GM18505 (cell line): ENCODE measurements at regions not wholly inside any gene's neighbourhood (a gene's known extent, or its start where the extent isn't known, plus 50 kb on each side); places are given as distances from the start of the nearest gene placed in this dataset.

Source experiments
- ATAC-seq: cut with Tn5 transposase; IDR thresholded peaks from one replicate; pipeline ENCODE4 v1.9.1; 2021; ENCODE audit not compliant: unreplicated experiment
- POLR2A ChIP-seq: IDR thresholded peaks from 4 replicates; pipeline ENCODE4 v1.6.1; 2011; ENCODE audit warnings: borderline replicate concordance; ENCODE audit not compliant: insufficient read depth, insufficient read length; ENCODE audit errors: extremely low read depth

DNA sequence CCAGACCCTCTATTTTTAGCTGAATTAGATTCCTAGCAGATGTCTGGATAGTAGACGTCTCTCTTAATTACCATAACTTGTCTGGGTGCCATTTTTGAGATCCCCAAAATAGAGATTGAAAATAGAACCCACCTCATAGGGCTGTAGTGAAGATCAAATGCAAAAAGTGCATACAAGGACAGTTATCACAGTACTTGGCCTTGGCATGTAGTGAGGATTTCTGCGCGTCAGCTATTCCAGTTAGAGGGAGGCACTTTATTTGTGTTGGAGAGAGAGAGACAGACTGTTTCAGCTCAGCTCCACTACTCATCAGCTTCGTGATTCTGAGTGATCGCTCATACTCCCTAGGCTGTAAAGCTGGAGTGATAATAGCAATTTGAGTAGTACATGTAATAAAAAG, 59.6 kb upstream of the CDH13 start:
- no peak for TF ChIP-seq POLR2A
- ATAC-seq: no peak

- TF ChIP-seq POLR2A: no peak
- ATAC-seq: no peak
Measured at GRCh38 chr16:82563401-82563800, 63.4 kb upstream of the CDH13 start.

- ATAC-seq: no peak
- no peak for TF ChIP-seq POLR2A
Measured at GRCh38 chr16:82562183-82562683, 64.5 kb upstream of the CDH13 start.

DNA sequence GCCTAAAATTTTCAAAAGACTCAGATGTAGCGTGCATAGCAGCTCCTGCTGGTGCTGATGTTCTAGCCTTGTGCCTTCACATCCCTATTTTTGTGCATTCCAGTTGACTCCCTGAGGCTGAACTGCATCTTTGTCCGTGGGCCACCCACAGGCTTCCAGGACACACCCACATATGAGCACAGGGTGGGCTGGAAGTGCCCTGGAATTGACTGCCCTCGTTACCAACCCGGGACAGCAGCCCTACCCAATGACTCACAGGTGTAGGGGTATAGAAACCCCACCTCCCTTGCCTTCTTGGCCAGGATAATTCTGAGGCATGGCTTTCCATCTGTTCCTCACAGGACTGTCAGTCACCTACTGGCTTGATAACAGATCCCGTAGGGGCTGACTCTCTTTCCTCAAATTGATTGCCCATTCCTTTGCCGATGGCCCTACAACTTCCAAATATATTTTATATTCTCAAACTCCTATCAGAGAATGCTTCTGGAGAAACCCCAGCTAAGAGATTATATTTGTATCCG, 65.9 kb upstream of the CDH13 start:
- no peak for ATAC-seq
- TF ChIP-seq POLR2A: no peak

DNA sequence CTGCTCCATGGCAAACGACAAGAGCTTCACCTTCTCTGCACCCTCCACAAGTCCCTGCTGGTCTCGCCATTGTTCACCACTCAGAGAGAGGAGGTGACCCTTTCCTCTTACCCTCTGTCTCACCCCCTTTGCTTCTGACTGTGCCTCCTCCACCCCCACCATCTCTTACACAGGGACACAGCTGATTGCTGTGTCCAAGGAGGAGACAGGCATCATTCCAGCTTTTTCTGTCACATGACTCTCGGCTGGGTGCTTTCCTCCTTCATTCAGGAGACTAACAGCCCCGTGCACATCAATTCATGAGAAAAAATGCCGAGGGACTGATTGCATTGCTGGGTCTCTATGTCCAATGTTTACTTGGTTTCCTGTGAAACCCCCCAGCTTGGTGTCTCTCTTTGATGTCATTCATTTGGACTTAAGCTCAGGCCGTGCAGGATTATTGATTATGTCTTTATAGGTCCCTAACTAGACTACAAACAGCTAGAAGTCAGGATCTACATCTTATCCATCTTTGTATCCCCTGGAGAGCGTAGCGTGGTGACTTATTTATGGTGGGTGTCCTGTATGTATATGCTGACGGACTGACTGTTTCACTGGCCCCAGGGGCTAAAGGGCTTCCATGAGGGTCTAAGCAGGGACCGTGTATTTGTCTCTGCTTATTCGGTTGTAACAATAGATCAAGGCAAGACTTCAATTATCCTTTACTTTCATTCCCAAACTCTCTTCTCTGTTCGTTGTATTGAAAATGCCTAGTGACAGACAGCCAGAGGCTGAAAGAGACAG, 82.2 kb upstream of the CDH13 start:
- TF ChIP-seq POLR2A: no peak
- ATAC-seq: no peak

GRCh38 chr16:82542714-82543113, 84.1 kb upstream of the CDH13 start:
- no peak for ATAC-seq
- TF ChIP-seq POLR2A: no peak

DNA sequence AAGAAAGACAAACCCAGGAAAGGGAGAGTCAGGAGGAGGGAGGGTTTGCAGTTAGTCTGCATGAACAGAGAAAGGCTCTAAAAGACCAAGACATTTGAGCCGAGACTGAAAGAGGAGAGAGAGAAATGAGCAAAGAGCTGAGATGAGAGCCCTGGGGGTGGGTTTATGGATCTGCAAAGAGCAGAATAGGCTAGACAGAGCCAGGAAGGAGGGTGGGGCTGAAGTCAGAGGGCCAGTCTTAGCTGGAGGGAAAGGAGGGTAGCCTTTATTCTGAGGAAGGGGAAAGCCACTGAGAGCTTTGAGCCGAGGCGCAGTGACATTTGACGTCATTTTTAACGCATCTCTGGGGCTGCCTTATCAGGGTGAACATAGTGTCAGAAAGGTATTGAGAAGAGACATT, 85.7 kb upstream of the CDH13 start:
- no peak for ATAC-seq
- TF ChIP-seq POLR2A: no peak

- no peak for ATAC-seq
- no peak for TF ChIP-seq POLR2A
Measured at GRCh38 chr16:82535764-82536163, 91.0 kb upstream of the CDH13 start.

DNA sequence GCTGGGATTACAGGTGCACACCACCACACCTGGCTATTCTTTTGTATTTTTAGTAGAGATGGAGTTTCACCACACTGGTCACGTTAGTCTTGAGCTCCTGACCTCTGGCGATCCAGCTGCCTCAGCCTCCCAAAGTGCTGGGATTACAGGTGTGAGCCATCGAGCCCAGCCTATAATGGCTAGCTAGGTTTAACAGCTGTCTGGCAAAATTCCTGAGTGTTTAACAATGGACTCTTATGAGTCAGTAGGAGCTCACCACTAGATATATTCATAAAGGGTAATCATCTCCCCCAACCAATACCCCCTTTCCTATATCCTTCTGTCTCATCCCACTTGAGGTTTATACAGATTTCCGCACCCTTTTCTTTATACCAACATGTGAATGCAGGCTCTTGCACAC, 91.5 kb upstream of the CDH13 start:
- ATAC-seq: no peak
- no peak for TF ChIP-seq POLR2A

GRCh38 chr16:82533189-82533588, 93.6 kb upstream of the CDH13 start:
- no peak for TF ChIP-seq POLR2A
- no peak for ATAC-seq

DNA sequence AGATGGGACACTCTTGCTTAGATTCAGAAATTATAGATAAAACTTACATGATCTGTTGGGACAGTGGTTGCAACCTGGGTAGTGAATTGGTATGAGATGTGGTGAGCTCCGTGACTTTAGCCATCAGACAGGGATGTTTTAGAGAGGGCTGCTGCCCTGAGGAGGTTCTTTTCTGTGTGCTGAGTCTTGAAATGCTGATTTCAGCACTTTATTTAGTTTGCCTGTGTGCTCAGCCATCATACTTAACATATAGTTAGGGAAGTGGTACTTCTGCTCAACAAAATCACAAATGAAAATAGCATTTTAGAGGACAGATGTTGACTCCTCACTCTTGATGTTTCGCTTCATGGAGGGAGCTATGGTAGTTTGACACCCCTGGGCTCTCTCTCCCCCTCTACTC, 95.9 kb upstream of the CDH13 start:
- no peak for ATAC-seq
- TF ChIP-seq POLR2A: no peak

- no peak for TF ChIP-seq POLR2A
- no peak for ATAC-seq
Measured at GRCh38 chr16:82527101-82527500, 99.7 kb upstream of the CDH13 start.

DNA sequence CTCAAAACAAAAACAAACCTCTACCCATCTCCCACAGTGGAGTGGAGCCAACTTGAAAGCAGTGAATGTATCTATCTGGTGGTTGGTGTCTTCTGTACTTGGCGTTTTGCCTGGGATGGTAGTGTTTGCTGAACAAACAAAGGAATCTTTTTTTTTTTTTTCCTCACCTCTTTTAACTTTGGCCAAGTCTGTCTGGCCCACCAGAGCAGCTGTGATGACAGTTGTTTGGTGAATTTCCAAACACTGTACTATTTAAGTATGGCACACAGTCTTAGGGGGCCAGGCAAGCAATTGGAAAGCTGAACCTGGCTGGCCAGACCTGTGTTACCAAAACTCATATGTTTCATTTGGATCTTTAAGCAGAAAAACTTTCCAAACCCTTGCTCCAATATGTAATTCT, 101.8 kb upstream of the CDH13 start:
- ATAC-seq: no peak
- no peak for TF ChIP-seq POLR2A

- ATAC-seq: no peak
- TF ChIP-seq POLR2A: no peak
Measured at GRCh38 chr16:82523815-82524214, 103.0 kb upstream of the CDH13 start.

DNA sequence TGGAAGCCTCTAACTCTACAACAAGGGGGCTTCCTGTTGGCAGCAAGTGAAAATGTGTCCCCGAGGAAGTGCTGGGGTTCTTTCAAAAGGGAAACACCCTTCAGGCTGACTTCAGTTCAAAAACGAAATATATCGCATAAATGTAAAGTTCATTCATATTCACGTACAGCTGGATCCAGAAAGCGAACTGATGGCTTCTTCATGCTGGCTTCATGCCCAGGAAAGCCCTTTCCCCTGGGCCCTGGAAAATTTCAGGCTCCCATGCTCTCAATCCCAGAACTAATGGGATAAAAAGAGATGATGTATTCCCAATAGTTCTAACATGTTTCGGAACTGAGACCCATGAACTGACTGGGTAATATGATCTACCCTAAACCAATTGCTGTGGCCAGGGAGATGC, 104.7 kb upstream of the CDH13 start:
- no peak for ATAC-seq
- no peak for TF ChIP-seq POLR2A

GRCh38 chr16:82518811-82519210, 108.0 kb upstream of the CDH13 start:
- no peak for TF ChIP-seq POLR2A
- ATAC-seq: no peak

DNA sequence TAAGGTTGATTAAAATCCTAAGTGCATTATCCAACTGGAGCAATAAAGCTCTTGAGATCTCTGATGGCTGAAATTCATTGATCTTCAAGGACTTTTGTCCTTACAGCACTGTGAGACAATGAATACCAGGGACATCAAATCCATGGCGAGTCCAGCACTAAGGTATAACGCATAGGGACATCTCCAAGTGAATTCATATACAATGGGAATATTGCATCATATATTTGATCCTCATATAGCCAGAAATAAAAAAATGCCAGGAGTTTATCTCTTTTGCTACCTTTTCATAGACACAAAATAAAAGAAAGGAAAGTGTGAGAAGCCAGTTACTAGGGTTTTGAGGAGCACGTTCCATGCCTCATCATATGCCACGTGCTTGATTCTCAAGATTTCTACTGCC, 112.5 kb upstream of the CDH13 start:
- no peak for ATAC-seq
- no peak for TF ChIP-seq POLR2A
